NCI-H2171 (cell line): ENCODE measurements at regions not wholly inside any gene's neighbourhood (a gene's known extent, or its start where the extent isn't known, plus 50 kb on each side); places are given as distances from the start of the nearest gene placed in this dataset.

Experiments used
- DNase-seq: peaks from one replicate; lab custom pipeline; 2025; lab: John Stamatoyannopoulos, UW

GRCh38 chr3:44021651-44022594 is 219.8 kb upstream of the TOPAZ1 start:
- no peak for DNase-seq

- no peak for DNase-seq
Measured at GRCh38 chr3:44023961-44024593, 217.6 kb upstream of the TOPAZ1 start.

GRCh38 chr3:44026220-44026865 is 215.3 kb upstream of the TOPAZ1 start:
- DNase-seq: no peak

GRCh38 chr3:44029100-44029499 is 212.6 kb upstream of the TOPAZ1 start:
- DNase-seq: no peak

GRCh38 chr3:44030285-44030684 is 211.4 kb upstream of the TOPAZ1 start:
- DNase-seq: no peak

GRCh38 chr3:44030687-44031305 is 210.9 kb upstream of the TOPAZ1 start:
- DNase-seq: no peak

- no peak for DNase-seq
Measured at GRCh38 chr3:44031387-44032380, 210.0 kb upstream of the TOPAZ1 start.

- DNase-seq: no peak
Measured at GRCh38 chr3:44032487-44032886, 209.2 kb upstream of the TOPAZ1 start.

- no peak for DNase-seq
Measured at GRCh38 chr3:44033123-44033522, 208.6 kb upstream of the TOPAZ1 start.

GRCh38 chr3:44036850-44037249 is 204.8 kb upstream of the TOPAZ1 start:
- no peak for DNase-seq

GRCh38 chr3:44039006-44039405 is 202.7 kb upstream of the TOPAZ1 start:
- DNase-seq: no peak

GRCh38 chr3:44041726-44042125 is 200.0 kb upstream of the TOPAZ1 start:
- DNase-seq: no peak

- no peak for DNase-seq
Measured at GRCh38 chr3:44042772-44043171, 198.9 kb upstream of the TOPAZ1 start.

GRCh38 chr3:44045476-44046275 is 196.0 kb upstream of the TOPAZ1 start:
- no peak for DNase-seq

GRCh38 chr3:44047796-44048195 is 193.9 kb upstream of the TOPAZ1 start:
- DNase-seq: no peak

- no peak for DNase-seq
Measured at GRCh38 chr3:44048196-44048924, 193.3 kb upstream of the TOPAZ1 start.

GRCh38 chr3:44048949-44049348 is 192.7 kb upstream of the TOPAZ1 start:
- no peak for DNase-seq

GRCh38 chr3:44050101-44050500 is 191.6 kb upstream of the TOPAZ1 start:
- no peak for DNase-seq

GRCh38 chr3:44050867-44051266 is 190.8 kb upstream of the TOPAZ1 start:
- DNase-seq: no peak

- no peak for DNase-seq
Measured at GRCh38 chr3:44055951-44056350, 185.7 kb upstream of the TOPAZ1 start.
